GM12865 (cell line): ENCODE measurements at regions not wholly inside any gene's neighbourhood (a gene's known extent, or its start where the extent isn't known, plus 50 kb on each side); places are given as distances from the start of the nearest gene placed in this dataset.
"Not testable (repeated sequence)": the region's sequence is repeated elsewhere in the genome, so short reads cannot be mapped to it uniquely, and the experiment has no call there.

Source experiments
- DNase-seq: peaks from one replicate; pipeline ENCODE4 v3.0.0; 2010; ENCODE audit warnings: low read depth
- H3K4me3 ChIP-seq: 2 replicates; pipeline ENCODE4 v1.5.1; 2011; ENCODE audit warnings: mild to moderate bottlenecking, low read depth, low read length, control low read depth
- CTCF ChIP-seq: IDR thresholded peaks from 2 replicates; pipeline ENCODE4 v1.5.1; 2011; ENCODE audit warnings: low read length, control low read depth, low read depth, inconsistent platforms; ENCODE audit not compliant: insufficient read depth; ENCODE audit errors: missing control alignments

DNA sequence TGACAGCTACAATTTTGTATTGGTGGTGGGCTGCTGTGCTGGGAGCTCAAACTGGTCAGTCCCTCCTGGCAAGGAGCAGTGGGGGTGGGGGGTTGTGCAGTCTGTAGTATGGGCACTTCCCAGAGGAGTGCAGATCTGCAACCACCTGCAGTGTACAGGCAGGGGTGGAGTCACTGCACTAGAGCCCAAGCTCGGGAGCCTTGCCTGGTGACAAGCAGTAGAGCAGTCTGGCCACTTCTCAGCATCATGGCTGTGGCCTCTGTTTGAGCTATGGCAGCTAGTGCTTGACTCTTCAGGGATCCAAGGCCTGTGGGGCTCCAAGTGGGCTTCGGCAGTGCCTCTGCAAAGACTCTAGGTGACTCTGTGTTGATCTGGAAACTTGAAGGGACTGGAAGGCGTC lies 585.1 kb upstream of the GRM3 start:
- TF ChIP-seq CTCF, result no peak
- no peak for DNase-seq
- no peak overlapping the region for H3K4me3 ChIP-seq

- no peak for DNase-seq
- no peak overlapping the region for H3K4me3 ChIP-seq
- TF ChIP-seq CTCF, result no peak
These were observed 592.8 kb upstream of the GRM3 start for GRCh38 chr7:86050918-86051317.

DNA sequence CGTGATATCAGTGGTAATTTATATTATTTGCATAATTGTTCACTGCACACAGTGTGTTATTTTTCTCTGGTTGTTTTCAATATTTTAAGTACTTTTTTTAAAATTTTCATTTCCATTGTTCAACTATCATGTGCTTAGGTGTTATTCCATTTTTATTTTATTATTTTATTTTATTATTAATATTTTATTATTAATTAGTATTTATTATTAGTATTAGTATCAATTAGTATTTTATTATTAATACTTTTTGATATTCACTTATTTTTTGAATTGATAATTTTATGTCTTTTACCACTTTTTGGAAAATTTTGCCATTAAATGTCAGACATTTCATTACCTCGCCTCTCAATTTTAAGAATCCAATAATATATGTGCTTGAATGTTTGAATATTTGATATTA lies 593.8 kb upstream of the GRM3 start:
- no peak for DNase-seq
- TF ChIP-seq CTCF, result no peak
- H3K4me3 ChIP-seq, result no peak overlapping the region

DNA sequence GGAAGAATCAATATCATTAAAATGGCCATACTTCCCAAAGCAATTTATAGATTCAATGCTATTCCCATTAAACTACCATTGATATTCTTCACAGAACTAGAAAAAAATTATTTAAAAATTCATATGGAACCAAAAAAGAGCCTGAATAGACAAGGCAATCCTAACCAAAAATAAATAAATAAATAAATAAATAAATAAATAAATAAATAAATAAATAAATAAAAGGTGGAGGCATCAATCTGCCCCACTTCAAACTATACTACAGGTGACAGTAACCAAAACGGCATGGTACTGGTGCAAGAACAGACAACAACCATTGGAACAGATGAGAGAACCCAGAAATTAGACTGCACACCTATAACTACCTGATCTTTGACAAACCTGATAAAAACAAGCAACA lies 598.5 kb upstream of the GRM3 start:
- not testable (repeated sequence) for DNase-seq, H3K4me3 ChIP-seq

DNA sequence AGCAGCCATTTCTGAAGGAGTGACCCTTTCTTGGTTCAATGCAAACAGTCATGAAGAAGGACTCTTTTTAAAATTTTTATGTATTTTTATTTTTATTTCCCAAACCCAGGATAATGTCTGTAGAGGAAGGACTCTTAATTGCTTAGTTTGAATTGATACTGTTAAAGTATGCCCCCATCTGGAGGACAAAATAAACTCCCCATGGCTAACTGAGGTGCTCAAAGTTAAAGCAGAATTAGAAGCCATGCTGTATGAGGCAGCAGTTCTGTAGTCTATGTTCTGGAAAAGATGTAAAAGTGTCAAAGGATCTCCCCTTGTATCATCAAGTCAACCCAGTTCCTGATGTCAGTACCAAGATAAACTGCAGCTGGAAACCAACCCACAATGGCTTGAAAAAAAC lies 617.9 kb upstream of the GRM3 start:
- no peak for TF ChIP-seq CTCF
- DNase-seq, result no peak
- H3K4me3 ChIP-seq, result no peak overlapping the region

DNA sequence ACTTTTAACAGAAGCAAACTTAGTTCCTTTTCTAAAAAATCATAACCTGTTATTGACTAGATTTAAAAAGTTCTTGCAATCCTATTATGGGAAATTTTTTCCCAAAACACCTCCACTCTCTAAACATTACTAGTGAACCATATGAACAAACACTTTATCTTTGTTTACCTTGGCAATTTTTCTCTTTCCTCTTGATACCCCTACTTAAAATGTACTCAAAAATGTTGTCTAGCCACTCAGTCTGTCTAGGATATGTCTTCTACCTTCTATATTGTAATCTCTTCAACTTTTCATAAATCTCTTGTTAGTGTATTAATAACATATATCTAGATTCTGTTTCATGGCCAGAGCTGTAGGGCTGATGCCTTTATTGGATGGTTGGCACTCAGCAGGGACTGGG lies 630.0 kb upstream of the GRM3 start:
- no peak overlapping the region for H3K4me3 ChIP-seq
- no peak for TF ChIP-seq CTCF
- DNase-seq, result no peak

DNA sequence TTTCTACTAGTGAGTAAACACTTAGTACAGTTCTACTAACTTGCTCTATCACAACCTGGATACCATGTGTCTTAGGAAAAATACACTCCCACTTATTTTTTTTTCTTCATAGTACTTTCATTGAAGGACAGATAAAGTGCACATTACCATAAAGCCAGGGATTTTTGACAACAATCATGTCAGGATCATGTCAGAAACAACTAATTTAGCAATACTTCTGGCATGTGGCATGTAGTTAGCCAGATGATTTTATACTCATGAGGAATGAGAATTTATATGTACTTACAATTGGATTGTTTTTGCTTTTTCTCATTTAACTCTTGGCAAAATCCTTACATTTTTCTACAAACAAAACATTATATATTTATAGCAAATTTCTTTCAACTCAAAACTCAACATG lies 630.7 kb upstream of the GRM3 start:
- H3K4me3 ChIP-seq, result no peak overlapping the region
- no peak for TF ChIP-seq CTCF
- no peak for DNase-seq

DNA sequence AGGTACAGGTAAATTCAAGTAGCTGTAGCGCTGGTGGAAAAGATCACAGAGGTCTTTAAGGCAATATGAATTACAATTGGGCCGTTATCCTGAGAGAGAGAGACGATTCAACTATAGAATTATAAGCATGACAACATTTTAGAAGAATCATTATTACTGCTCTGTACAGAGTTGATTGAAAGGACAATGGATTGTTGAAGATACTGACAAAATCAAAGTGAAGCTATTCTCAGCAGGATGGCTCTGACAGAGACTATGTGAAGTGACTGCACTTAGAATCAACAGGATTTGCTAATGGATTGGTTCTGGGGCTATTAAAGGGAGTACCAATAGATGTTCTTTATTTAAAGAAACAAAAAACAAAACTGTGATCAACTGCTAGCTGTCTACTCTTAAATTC lies 634.8 kb upstream of the GRM3 start:
- no peak for DNase-seq
- no peak for TF ChIP-seq CTCF
- no peak overlapping the region for H3K4me3 ChIP-seq
